Activated CD4-positive, alpha-beta T cell treated with anti-CD3 and anti-CD28 coated beads for 36 hours (primary cell): ENCODE measurements at regions not wholly inside any gene's neighbourhood (a gene's known extent, or its start where the extent isn't known, plus 50 kb on each side); places are given as distances from the start of the nearest gene placed in this dataset.

Source experiments
- ATAC-seq: fragments of 200-7000 bp; cut with Tn5 transposase; one replicate; pipeline ENCODE4 v1.10.0; 2021; ENCODE audit warnings: mild to moderate bottlenecking, moderate library complexity
- CTCF ChIA-PET: fragments of 350-600 bp; sonication (Branson Sonifier 250); formaldehyde crosslinking; loops from one replicate; lab custom pipeline; 2021; ENCODE audit warnings: antibody characterized with exemption; lab: Charles Lee
- POLR2A ChIA-PET: fragments of 350-600 bp; sonication (Branson Sonifier 250); formaldehyde crosslinking; loops from one replicate; lab custom pipeline; 2021; ENCODE audit warnings: antibody characterized with exemption, inconsistent platforms; lab: Charles Lee
- DNase-seq: peaks from one replicate; pipeline ENCODE4 v3.0.0-alpha.2; 2020
- H3K27ac Mint-ChIP-seq: one replicate; pipeline ENCODE4 v1.8.0; 2021; ENCODE audit warnings: mixed read lengths
- H3K27me3 Mint-ChIP-seq: one replicate; pipeline ENCODE4 v1.8.0; 2021; ENCODE audit warnings: mixed read lengths
- H3K36me3 Mint-ChIP-seq: one replicate; pipeline ENCODE4 v1.8.0; 2021; ENCODE audit warnings: low read depth, mixed read lengths
- H3K4me1 Mint-ChIP-seq: one replicate; pipeline ENCODE4 v1.8.0; 2021; ENCODE audit warnings: mixed read lengths
- H3K4me3 Mint-ChIP-seq: one replicate; pipeline ENCODE4 v1.8.0; 2021; ENCODE audit warnings: mild to moderate bottlenecking, moderate library complexity, mixed read lengths
- H3K9me3 Mint-ChIP-seq: one replicate; pipeline ENCODE4 v1.8.0; 2021; ENCODE audit warnings: low read depth, mixed read lengths
- intact Hi-C, 2 experiments: fragments of 100-400 bp; cut with DNase I in 1 of 2; cut with micrococcal nuclease in 1 of 2; formaldehyde crosslinking; loops; one replicate each; pipeline versions ENCODE4 v1.14.2 to v1.15.1; 2022 to 2024; cut with DNase I, micrococcal nuclease

DNA sequence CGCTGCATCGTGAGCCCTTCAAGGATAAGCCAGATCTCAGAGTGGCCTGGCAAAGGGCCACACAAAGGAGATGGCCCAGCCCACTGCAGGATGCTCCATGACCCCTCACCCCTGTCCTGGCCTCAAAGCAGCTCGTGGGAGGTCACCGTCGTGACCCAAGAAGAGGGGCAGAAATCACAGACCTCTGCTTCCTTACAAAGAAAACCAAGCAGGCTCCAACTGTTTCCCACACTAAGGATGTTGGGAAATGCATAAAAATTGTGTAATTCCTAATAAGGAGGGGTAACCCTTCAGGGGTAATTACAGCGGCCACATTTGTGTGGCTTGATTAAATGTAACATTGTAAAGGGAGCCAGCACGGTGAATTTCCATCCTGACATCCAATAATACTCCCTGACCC lies 102.3 kb downstream of the BOD1L2 start:
- H3K27ac Mint-ChIP-seq, result no peak overlapping the region
- no peak for DNase-seq
- CTCF ChIA-PET, result no interaction called here

DNA sequence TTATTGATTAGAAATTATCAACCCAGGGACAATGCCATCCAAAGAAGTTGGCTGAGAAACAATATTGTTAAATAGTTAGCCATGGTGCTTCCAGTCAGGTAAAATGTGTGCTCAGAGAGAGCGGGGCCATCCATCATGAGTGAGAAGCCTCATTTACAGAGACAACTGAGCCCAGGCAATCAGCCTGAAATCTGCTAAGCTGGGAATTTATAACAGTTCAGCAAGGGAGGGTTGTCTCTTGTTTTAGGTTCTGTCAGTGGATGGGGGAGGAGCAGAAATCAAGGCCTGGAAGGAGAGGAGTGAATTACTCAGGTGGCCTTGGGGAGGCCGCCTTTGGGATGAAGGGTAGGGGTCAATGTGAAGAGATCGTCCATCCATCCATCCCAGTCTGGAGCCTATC lies 102.5 kb upstream of the ST8SIA3 start:
- no peak overlapping the region for H3K4me3 Mint-ChIP-seq
- ATAC-seq (no peak), DNase-seq (no peak)
- H3K9me3 Mint-ChIP-seq, result no peaks in the 10 kb centered on the region
- no peaks in the 10 kb centered on the region for H3K27me3 Mint-ChIP-seq
- ChIA-PET POLR2A (no interaction called here), CTCF (no interaction called here)
- H3K4me1 Mint-ChIP-seq, result no peaks in the 10 kb centered on the region
- intact Hi-C loops, result no loop called here
- no peaks in the 10 kb centered on the region for H3K36me3 Mint-ChIP-seq
- H3K27ac Mint-ChIP-seq, result no peak overlapping the region

More for the DNA sequence above, 102.3 kb downstream of the BOD1L2 start:
- ATAC-seq, result no peak
- POLR2A ChIA-PET, result no interaction called here
- no peaks in the 10 kb centered on the region for H3K4me1 Mint-ChIP-seq
- intact Hi-C loops, result no loop called here
- no peaks in the 10 kb centered on the region for H3K36me3 Mint-ChIP-seq
- no peaks in the 10 kb centered on the region for H3K9me3 Mint-ChIP-seq
- no peaks in the 10 kb centered on the region for H3K27me3 Mint-ChIP-seq
- no peak overlapping the region for H3K4me3 Mint-ChIP-seq

DNA sequence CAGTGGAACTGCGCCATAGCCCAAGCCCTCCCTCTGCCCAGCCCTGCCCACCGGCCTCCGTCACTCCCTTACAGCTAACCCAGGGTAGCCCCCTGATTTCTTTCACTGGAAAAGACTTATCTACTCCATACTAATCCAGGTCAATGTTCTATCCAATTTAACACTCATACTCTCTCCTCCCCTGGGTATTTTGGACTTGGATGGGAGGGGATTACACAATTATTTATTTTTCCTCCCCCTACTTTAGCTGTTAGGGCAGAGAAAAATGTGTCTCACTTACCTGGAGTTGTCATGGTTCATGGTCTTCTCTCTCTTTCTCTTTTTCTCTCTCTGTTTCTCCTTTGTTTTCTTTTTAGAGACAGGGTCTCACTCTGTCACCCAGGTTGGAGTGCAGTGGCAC lies 100.6 kb upstream of the ST8SIA3 start:
- Mint-ChIP-seq H3K4me1 (no peaks in the 10 kb centered on the region), H3K27me3 (no peaks in the 10 kb centered on the region), H3K4me3 (no peak overlapping the region), H3K36me3 (no peaks in the 10 kb centered on the region), H3K27ac (no peak overlapping the region), H3K9me3 (no peaks in the 10 kb centered on the region)
- intact Hi-C loops, result no loop called here
- ATAC-seq (no peak), DNase-seq (no peak)
- CTCF ChIA-PET, result interaction anchor here (0.6 to 1.1 kb wide), 2 partner anchors 30 to 136 kb away, joined by 3 to 4 read pairs; no protein-coding TSS in a partner anchor
- POLR2A ChIA-PET, result no interaction called here

DNA sequence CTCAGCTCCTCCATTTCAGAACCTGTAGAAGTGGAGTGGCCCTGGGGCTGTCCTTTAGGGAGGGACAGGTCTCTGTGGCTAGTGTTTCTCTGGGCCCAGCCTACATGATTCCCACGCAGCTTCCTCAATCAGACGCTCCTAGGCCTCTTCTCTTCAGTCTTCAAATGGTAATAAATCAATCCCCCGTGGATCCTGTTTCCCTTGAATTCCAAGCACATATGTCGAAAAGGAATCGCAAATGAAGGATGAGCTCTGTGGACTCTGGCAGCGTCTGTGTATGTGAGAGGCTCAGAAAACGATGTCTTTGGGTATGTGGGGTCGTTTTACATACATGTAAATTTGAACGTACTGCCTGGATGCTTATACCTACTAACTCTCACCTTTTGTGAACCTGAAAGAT lies 98.5 kb upstream of the ST8SIA3 start:
- no peaks in the 10 kb centered on the region for H3K4me1 Mint-ChIP-seq
- no peaks in the 10 kb centered on the region for H3K27me3 Mint-ChIP-seq
- intact Hi-C loops, result no loop called here
- no peak for DNase-seq
- H3K36me3 Mint-ChIP-seq, result no peaks in the 10 kb centered on the region
- no peak overlapping the region for H3K27ac Mint-ChIP-seq
- no peak overlapping the region for H3K4me3 Mint-ChIP-seq
- peaks cover under 1% of the 10 kb centered on the region for H3K9me3 Mint-ChIP-seq
- no peak for ATAC-seq
- POLR2A ChIA-PET, result no interaction called here
- CTCF ChIA-PET, result no interaction called here

DNA sequence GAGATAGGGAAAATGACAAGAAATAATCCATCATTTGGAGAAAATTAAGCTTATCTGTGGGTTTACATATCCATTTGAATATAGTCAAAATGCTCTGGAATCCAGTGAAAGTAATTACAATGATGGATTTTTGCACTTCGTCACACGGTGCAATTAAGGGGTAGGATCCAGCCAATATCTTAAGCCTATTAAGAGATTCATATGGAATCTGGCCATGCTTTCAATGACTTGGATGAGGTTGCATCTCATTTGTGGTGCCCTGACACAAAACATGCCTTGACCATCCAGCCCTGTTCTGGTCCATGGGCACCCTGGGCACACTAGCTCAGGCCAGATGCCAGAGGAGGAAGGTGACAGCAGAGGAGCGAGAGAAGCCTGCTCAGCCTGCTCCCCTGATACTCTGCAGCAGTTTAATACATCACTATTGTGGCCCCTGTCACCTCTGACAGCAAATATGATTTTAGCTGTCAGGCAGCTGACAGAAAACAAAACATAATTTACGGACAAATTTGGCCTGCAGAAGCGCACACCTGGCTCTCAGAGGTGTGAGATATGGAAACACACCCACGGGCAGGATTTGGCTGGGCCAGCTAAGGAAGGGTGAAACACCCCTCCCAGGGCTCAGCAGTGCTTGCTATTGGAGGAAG lies 94.1 kb upstream of the ST8SIA3 start:
- Mint-ChIP-seq H3K4me1 (no peaks in the 10 kb centered on the region), H3K27me3 (no peaks in the 10 kb centered on the region), H3K9me3 (peaks cover 1% of the 10 kb centered on the region), H3K36me3 (no peaks in the 10 kb centered on the region), H3K4me3 (no peak overlapping the region), H3K27ac (no peak overlapping the region)
- intact Hi-C loops, result no loop called here
- DNase-seq (no peak), ATAC-seq (no peak)
- ChIA-PET CTCF (no interaction called here), POLR2A (no interaction called here)

DNA sequence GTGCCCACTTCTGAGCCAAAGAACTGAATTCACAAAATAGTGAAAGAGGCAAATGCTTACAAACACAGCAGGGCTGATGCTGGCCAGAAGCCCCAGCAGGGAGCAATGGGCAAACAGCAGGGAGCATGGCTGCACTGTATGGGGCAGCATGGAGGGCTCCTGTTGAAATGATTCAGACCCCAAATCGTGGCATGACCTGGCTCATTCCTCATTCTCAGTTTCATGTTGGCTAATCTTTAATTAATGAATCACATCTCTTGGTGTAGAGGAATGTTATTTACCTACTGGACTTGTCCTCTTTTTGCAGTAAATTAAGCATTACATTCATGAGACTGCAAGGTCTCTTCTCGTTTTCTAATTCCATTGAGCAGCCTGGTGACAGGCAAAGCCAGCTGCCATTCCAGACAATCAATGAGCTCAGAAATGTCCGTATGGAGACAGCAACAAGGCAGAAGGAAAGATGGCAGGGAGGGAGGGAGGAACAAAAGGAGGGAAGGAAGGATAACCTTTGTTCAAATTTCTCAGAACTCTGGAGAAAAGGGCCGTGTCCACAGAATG lies 84.9 kb upstream of the ST8SIA3 start:
- ChIA-PET CTCF (no interaction called here), POLR2A (no interaction called here)
- Mint-ChIP-seq H3K4me3 (no peak overlapping the region), H3K27ac (no peak overlapping the region), H3K36me3 (no peaks in the 10 kb centered on the region), H3K9me3 (no peaks in the 10 kb centered on the region), H3K4me1 (no peaks in the 10 kb centered on the region), H3K27me3 (peaks cover 3% of the 10 kb centered on the region)
- DNase-seq (no peak), ATAC-seq (no peak)
- intact Hi-C loops, result no loop called here

DNA sequence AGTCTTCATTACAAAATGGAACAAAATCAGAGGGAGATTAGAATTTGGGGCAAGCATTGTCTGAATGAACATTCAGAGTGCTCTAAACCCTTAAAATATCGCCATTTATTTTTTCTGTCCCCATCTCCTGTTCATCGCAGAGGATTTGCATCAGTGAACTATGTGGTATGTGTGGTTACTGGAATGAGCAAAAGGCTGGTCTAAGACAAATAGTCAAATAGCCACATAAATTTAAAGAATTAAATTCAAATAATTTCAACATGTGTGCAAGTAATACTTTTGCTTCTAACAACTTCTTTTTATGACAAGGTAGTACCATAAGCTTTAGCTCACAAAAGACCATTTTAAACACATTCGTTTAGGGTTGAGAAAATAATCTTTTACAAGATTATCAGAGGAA lies 82.6 kb upstream of the ST8SIA3 start:
- Mint-ChIP-seq H3K9me3 (no peaks in the 10 kb centered on the region), H3K27me3 (peaks cover 5% of the 10 kb centered on the region), H3K4me3 (no peak overlapping the region), H3K36me3 (no peaks in the 10 kb centered on the region), H3K27ac (no peak overlapping the region), H3K4me1 (no peaks in the 10 kb centered on the region)
- DNase-seq (no peak), ATAC-seq (no peak)
- intact Hi-C loops, result no loop called here
- CTCF ChIA-PET, result no interaction called here
- POLR2A ChIA-PET, result no interaction called here

DNA sequence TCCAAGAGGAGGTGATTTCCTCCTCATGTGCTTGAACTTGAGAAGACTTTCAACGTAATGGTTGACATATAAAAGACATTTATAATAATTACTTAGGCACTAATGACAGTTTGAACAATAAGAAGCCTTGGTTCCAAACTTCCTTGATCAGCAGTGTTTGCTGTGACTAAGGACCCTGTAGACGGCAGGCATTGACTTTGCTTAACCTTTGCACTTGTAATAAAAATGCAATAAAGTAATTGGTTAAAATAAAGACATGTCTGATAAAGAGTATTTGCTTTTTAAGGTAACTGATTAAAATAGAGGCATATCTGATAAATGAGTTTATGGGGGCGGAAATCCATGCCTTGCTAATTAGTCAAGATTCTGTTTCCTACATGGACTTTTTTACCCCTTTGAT lies 82.2 kb upstream of the ST8SIA3 start:
- POLR2A ChIA-PET, result no interaction called here
- DNase-seq (no peak), ATAC-seq (no peak)
- CTCF ChIA-PET, result no interaction called here
- H3K36me3 Mint-ChIP-seq, result no peaks in the 10 kb centered on the region
- no peak overlapping the region for H3K27ac Mint-ChIP-seq
- H3K27me3 Mint-ChIP-seq, result peaks cover 5% of the 10 kb centered on the region
- no peaks in the 10 kb centered on the region for H3K9me3 Mint-ChIP-seq
- no peak overlapping the region for H3K4me3 Mint-ChIP-seq
- H3K4me1 Mint-ChIP-seq, result no peaks in the 10 kb centered on the region
- intact Hi-C loops, result no loop called here

DNA sequence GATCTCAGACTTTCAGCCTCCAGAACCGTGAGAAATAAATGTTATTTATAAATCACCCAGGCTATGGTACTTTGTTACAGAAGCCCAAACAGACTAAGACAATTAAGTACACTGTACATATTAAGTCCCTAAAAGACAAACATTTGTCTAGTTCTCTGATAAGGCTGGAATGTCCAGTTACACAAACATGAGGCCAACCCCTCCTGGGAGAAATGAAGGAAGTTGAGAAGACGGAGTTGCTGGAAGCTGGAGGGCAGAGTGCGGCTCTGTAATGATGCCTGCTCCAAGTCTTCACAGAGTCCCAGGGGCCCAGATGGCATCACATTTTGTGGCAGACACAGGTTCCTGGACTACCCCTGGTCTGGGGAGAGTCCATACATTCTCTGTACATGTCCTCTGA lies 79.2 kb upstream of the ST8SIA3 start:
- Mint-ChIP-seq H3K9me3 (no peaks in the 10 kb centered on the region), H3K27me3 (peaks cover 5% of the 10 kb centered on the region), H3K4me1 (no peaks in the 10 kb centered on the region), H3K4me3 (no peak overlapping the region), H3K36me3 (no peaks in the 10 kb centered on the region), H3K27ac (no peak overlapping the region)
- ATAC-seq (no peak), DNase-seq (no peak)
- CTCF ChIA-PET, result no interaction called here
- POLR2A ChIA-PET, result no interaction called here
- intact Hi-C loops, result no loop called here

DNA sequence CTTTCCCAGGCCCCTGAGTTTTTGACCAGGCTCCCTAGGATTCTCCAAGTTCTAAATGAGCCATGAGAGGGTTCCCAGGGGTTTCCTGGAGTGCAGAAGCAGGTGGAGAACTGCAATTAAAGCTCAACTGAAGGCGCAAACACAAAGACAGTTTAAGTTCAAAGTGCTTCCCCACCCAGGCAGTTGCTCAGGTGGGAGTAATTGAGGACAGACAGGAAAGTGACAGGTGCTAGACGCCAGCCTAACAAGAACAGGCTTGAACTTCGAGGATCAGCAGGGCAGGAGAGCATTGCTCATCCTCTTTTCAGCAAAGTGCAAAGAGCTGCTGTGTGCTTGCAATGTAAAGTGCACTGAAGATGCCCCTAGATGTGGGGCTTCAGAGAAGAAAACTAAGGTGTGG lies 77.2 kb upstream of the ST8SIA3 start:
- Mint-ChIP-seq H3K9me3 (no peaks in the 10 kb centered on the region), H3K27ac (no peak overlapping the region), H3K4me3 (no peak overlapping the region), H3K36me3 (no peaks in the 10 kb centered on the region), H3K4me1 (no peaks in the 10 kb centered on the region), H3K27me3 (peaks cover 8% of the 10 kb centered on the region)
- CTCF ChIA-PET, result no interaction called here
- ATAC-seq, result no peak
- intact Hi-C loops, result no loop called here
- DNase-seq, result no peak
- POLR2A ChIA-PET, result no interaction called here

DNA sequence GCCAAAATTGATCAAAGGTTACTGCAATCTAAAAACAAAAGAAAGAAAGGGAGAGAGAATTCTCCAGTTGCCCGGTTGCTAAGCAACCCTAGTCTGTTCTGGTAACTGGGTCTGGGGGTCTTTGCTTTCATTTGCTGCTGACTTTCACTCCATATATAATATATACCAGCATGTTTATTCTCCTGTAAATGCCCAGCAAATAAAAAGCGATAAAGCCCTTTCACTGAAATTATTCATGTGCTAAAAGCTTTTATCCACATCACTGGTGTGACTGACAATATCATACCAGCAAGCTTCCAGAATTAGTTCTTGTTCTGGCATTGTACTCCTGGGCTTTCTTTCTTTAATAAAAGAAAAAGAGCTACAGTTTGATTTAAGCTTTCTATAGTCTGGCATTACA lies 75.5 kb upstream of the ST8SIA3 start:
- Mint-ChIP-seq H3K4me1 (no peaks in the 10 kb centered on the region), H3K27me3 (peaks cover 7% of the 10 kb centered on the region), H3K36me3 (no peaks in the 10 kb centered on the region), H3K27ac (no peak overlapping the region), H3K9me3 (no peaks in the 10 kb centered on the region), H3K4me3 (no peak overlapping the region)
- intact Hi-C loops, result no loop called here
- ATAC-seq, result no peak
- DNase-seq, result no peak
- CTCF ChIA-PET, result no interaction called here
- POLR2A ChIA-PET, result no interaction called here

DNA sequence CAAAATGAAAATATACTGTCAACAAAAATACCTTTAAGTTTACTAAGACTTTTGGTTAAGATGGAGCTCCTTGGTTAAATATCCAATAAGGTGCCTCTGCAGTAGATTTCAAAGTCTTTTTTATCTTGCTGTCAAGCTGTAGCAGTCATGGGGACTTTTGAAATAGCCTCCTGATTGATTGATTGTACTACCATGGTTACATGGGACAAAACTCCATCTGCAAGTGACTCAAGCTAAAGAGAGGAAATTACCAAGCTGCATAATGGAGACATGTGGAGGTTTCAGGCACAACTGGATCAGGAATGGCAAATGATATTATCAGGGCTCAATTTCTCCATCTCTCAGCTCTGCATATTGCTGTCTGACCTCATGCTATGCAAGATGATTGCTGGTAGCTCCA lies 73.4 kb upstream of the ST8SIA3 start:
- ATAC-seq (no peak), DNase-seq (no peak)
- CTCF ChIA-PET, result no interaction called here
- Mint-ChIP-seq H3K27me3 (peaks cover 6% of the 10 kb centered on the region), H3K4me3 (no peak overlapping the region), H3K27ac (no peak overlapping the region), H3K9me3 (no peaks in the 10 kb centered on the region), H3K36me3 (no peaks in the 10 kb centered on the region), H3K4me1 (no peaks in the 10 kb centered on the region)
- intact Hi-C loops, result no loop called here
- POLR2A ChIA-PET, result no interaction called here
